Common myeloid progenitor, CD34-positive (primary cell): ENCODE measurements at regions not wholly inside any gene's neighbourhood (a gene's known extent, or its start where the extent isn't known, plus 50 kb on each side); places are given as distances from the start of the nearest gene placed in this dataset.

ENCODE experiments used
- CTCF ChIA-PET: fragments of 350-600 bp; sonication (Branson Sonifier 250); formaldehyde crosslinking; loops from one replicate; lab custom pipeline; 2021; ENCODE audit warnings: antibody characterized with exemption; lab: Charles Lee
- POLR2A ChIA-PET: fragments of 350-600 bp; sonication (Branson Sonifier 250); formaldehyde crosslinking; loops from one replicate; lab custom pipeline; 2021; ENCODE audit warnings: antibody characterized with exemption; lab: Charles Lee
- DNase-seq, 3 donors: peaks; one replicate each; pipeline versions ENCODE4 v3.0.0 to v3.0.0-alpha.2; 2013
- H3K27ac ChIP-seq, 2 experiments: 1 replicate in 1 of 2; 2 replicates in 1 of 2; pipeline ENCODE4 v1.7.0; 2013; ENCODE audit warnings: inconsistent platforms in 2 of 2, low read length in 2 of 2, mild to moderate bottlenecking in 2 of 2, low read depth in 1 of 2, moderate library complexity in 1 of 2; ENCODE audit not compliant: severe bottlenecking in 2 of 2, insufficient read depth in 1 of 2, poor library complexity in 1 of 2
- H3K27me3 ChIP-seq, 5 experiments: replicated peaks in 2 of 5; 1 replicate in 3 of 5; 2 replicates in 2 of 5; pipeline versions ENCODE4 v1.6.1 to v1.7.0; 2013; ENCODE audit warnings: low read length in 4 of 5, mild to moderate bottlenecking in 2 of 5, moderate library complexity in 2 of 5, inconsistent platforms in 1 of 5; ENCODE audit not compliant: insufficient read depth in 5 of 5, control insufficient read depth in 4 of 5
- H3K36me3 ChIP-seq, 4 experiments: 1 replicate in 2 of 4; 2 replicates in 2 of 4; pipeline versions ENCODE4 v1.6.1 to v1.7.0; 2013; ENCODE audit warnings: low read length in 3 of 4, control low read depth in 1 of 4, mild to moderate bottlenecking in 1 of 4; ENCODE audit not compliant: control insufficient read depth in 4 of 4, insufficient read depth in 4 of 4
- H3K4me1 ChIP-seq, 4 experiments: 1 replicate in 3 of 4; 2 replicates in 1 of 4; pipeline versions ENCODE4 v1.6.1 to v1.7.1; 2013; ENCODE audit warnings: low read length in 3 of 4, mild to moderate bottlenecking in 3 of 4, control low read depth in 1 of 4, inconsistent platforms in 1 of 4, moderate library complexity in 1 of 4; ENCODE audit not compliant: control insufficient read depth in 4 of 4, insufficient read depth in 4 of 4; ENCODE audit errors: control extremely low read depth in 1 of 4
- H3K4me3 ChIP-seq, 7 experiments: 1 replicate in 4 of 7; 2 replicates in 3 of 7; pipeline versions ENCODE4 v1.5.1 to v1.7.0; 2013; ENCODE audit warnings: mild to moderate bottlenecking in 7 of 7, low read length in 6 of 7, moderate library complexity in 6 of 7, inconsistent platforms in 2 of 7, low read depth in 2 of 7, control low read depth in 1 of 7; ENCODE audit not compliant: insufficient read depth in 4 of 7, control insufficient read depth in 1 of 7; ENCODE audit errors: extremely low read depth in 1 of 7
- H3K9me3 ChIP-seq, 5 experiments: 1 replicate in 4 of 5; 2 replicates in 1 of 5; pipeline versions ENCODE4 v1.6.1 to v1.7.1; 2013; ENCODE audit warnings: low read length in 4 of 5, mild to moderate bottlenecking in 2 of 5, inconsistent platforms in 1 of 5, low read depth in 1 of 5, moderate library complexity in 1 of 5; ENCODE audit not compliant: control insufficient read depth in 4 of 5, insufficient read depth in 2 of 5; ENCODE audit errors: control extremely low read depth in 1 of 5
- WGBS: methylation state at CpG from one replicate; pipeline ENCODE4 v1.1.5; 2013; ENCODE audit not compliant: insufficient coverage; 5-methylcytosine and 5-hydroxymethylcytosine counted together

- H3K27ac ChIP-seq, result no peak overlapping the region
- ChIA-PET CTCF (no interaction called here), POLR2A (no interaction called here)
- no peaks in the 10 kb centered on the region for H3K9me3 ChIP-seq
- no peaks in the 10 kb centered on the region for H3K27me3 ChIP-seq
- no peak overlapping the region for H3K4me3 ChIP-seq
- DNase-seq, result no peak
- H3K4me1 ChIP-seq, result no peaks in the 10 kb centered on the region
- H3K36me3 ChIP-seq, result no peaks in the 10 kb centered on the region
- WGBS, result 50% methylated on average over 1 of the region's 5 CpGs
Observed at GRCh38 chr12:5376591-5377207, 55.2 kb upstream of the NTF3 start.

DNA sequence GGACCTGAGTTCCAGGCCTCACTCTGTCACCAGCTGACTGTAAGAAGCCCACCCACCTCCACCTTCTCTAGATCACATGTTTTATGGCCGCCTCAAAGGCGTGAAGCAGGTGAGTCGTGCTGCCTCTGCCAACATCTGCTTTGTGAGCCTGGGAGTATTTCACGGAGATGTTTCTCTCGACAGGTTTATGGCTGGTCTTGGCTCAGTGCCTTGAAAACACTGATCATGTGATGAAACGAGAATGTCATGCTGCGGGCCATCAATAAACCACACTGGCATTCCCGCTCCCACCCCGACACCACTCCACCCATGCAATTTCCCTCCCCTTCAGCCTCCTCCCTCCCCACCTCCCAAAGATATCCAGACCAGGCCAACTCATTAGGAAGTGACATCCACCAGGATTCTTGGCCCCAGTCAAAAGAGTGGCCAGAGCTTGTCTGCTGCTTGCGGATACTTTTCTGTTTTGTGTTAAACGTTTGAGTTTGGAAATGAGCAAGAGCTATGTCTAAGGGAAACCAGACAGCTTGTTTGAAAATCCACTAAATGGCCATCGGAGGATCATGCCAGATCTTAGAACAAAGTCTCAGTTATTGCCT, 53.8 kb upstream of the NTF3 start:
- POLR2A ChIA-PET, result no interaction called here
- H3K4me1 ChIP-seq, result no peaks in the 10 kb centered on the region
- H3K36me3 ChIP-seq, result no peaks in the 10 kb centered on the region
- CTCF ChIA-PET, result no interaction called here
- no peaks in the 10 kb centered on the region for H3K9me3 ChIP-seq
- no peak overlapping the region for H3K27ac ChIP-seq
- DNase-seq, result no peak
- no peak overlapping the region for H3K4me3 ChIP-seq
- 93% methylated on average over 7 of the region's 12 CpGs for WGBS
- no peaks in the 10 kb centered on the region for H3K27me3 ChIP-seq

DNA sequence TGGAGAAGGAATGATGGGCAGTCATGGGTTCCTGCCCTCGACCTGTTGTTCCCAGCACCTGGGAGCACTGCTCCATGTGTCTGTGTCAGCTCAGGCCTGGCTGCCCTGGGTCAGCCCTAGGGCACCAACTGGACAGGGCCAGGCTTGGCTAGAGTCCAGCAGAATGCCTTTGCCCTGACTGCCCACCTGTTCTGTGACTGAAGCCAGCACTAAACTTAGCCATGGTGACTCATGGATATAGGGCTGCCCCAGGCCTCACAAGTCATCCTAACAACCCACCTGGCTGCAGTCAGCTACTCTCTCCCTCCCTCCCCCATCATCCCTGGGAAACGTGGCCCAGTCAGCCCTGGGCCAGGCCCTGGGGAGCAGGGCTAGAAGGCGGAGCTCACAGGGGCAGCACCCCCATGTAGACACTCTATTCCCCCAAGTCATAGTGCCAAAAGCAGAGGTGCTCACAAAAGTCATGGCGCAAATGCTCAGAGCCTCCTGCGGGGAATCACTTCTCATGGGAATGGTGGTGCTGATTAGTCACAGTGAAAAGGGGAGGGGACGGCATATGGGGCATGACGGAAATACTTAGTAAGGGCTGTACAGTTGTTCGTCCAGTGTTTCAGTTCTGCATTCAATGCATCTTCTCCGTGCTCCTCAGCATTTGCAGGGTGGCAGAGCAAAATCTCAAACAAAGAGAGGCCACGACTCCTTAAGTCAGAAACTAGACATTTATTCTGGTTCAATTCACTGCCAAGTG, 52.0 kb upstream of the NTF3 start:
- no peaks in the 10 kb centered on the region for H3K36me3 ChIP-seq
- CTCF ChIA-PET, result no interaction called here
- no peak overlapping the region for H3K27ac ChIP-seq
- WGBS, result 80% methylated on average over 8 of the region's 10 CpGs
- no peaks in the 10 kb centered on the region for H3K27me3 ChIP-seq
- H3K4me3 ChIP-seq, result no peak overlapping the region
- POLR2A ChIA-PET, result no interaction called here
- no peaks in the 10 kb centered on the region for H3K9me3 ChIP-seq
- no peak for DNase-seq
- H3K4me1 ChIP-seq, result no peaks in the 10 kb centered on the region
